ENCODE measurements at regions not wholly inside any gene's neighbourhood (a gene's known extent, or its start where the extent isn't known, plus 50 kb on each side); places are given as distances from the start of the nearest gene placed in this dataset.

GRCh38 chr12:108009442-108010070 is 119.5 kb upstream of the WSCD2 start:
- H3K36me3 ChIP-seq, result no peaks in the 10 kb centered on the region
- no peaks in the 10 kb centered on the region for H3K9me3 ChIP-seq
- no peaks in the 10 kb centered on the region for H3K27me3 ChIP-seq
- DNase-seq (ENCODE audit: low spot score), result no peak
- H3K4me3 ChIP-seq, result no peak overlapping the region
- H3K4me1 ChIP-seq, result no peaks in the 10 kb centered on the region
- no peak for TF ChIP-seq CTCF (IDR thresholded peaks at IDR 0.05)
- no peak overlapping the region for H3K27ac ChIP-seq

- Histone ChIP-seq H3K27me3 (no peaks in the 10 kb centered on the region), H3K9me3 (no peaks in the 10 kb centered on the region), H3K27ac (no peak overlapping the region), H3K36me3 (no peaks in the 10 kb centered on the region), H3K4me3 (no peak overlapping the region), H3K4me1 (no peaks in the 10 kb centered on the region)
- no peak for DNase-seq (ENCODE audit: low spot score)
- TF ChIP-seq CTCF (IDR thresholded peaks at IDR 0.05), result no peak
Measured at GRCh38 chr12:108016022-108016564, 113.0 kb upstream of the WSCD2 start.

GRCh38 chr12:108017472-108018057 is 111.5 kb upstream of the WSCD2 start:
- no peaks in the 10 kb centered on the region for H3K27me3 ChIP-seq

GRCh38 chr12:108019862-108020261 is 109.2 kb upstream of the WSCD2 start:
- Histone ChIP-seq H3K4me1 (no peaks in the 10 kb centered on the region), H3K4me3 (no peak overlapping the region), H3K36me3 (no peaks in the 10 kb centered on the region), H3K9me3 (no peaks in the 10 kb centered on the region), H3K27me3 (no peaks in the 10 kb centered on the region), H3K27ac (no peak overlapping the region)
- no peak for DNase-seq (ENCODE audit: low spot score)
- no peak for TF ChIP-seq CTCF (IDR thresholded peaks at IDR 0.05)

More at GRCh38 chr12:108017472-108018057, 111.5 kb upstream of the WSCD2 start:
- Histone ChIP-seq H3K27ac (no peak overlapping the region), H3K4me3 (no peak overlapping the region), H3K9me3 (no peaks in the 10 kb centered on the region), H3K4me1 (no peaks in the 10 kb centered on the region), H3K36me3 (no peaks in the 10 kb centered on the region)
- TF ChIP-seq CTCF (IDR thresholded peaks at IDR 0.05), result no peak
- no peak for DNase-seq (ENCODE audit: low spot score)

DNA sequence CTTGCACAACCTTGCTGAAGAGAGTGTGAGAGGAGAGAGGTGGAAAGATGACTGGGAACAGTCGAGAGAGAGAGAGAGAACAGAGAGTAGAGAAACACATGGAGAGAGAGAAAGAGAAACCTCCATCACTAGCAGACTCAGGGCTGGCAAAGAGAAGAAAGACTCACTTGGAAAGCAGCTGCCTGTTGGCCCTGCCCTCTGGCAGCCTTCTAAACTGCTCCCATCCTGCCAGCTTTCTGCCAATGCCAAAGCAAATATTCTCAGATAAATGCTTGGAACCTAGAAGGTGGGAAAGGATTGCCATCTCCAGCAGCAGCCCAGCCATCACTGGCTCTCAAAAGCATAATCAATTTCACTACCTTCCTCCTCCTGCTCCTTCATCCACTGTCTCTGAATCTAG is 107.9 kb upstream of the WSCD2 start:
- Histone ChIP-seq H3K27me3 (no peaks in the 10 kb centered on the region), H3K27ac (no peak overlapping the region), H3K9me3 (no peaks in the 10 kb centered on the region), H3K36me3 (no peaks in the 10 kb centered on the region), H3K4me1 (no peaks in the 10 kb centered on the region), H3K4me3 (no peak overlapping the region)
- DNase-seq (ENCODE audit: low spot score), result no peak
- no peak for TF ChIP-seq CTCF (IDR thresholded peaks at IDR 0.05)

All from right atrium auricular region (tissue), 2 donors.